Activated CD8-positive, alpha-beta memory T cell treated with anti-CD3 and anti-CD28 coated beads, Interleukin-2, amount 50 U/mL, for 1 hour (primary cell): ENCODE measurements at regions not wholly inside any gene's neighbourhood (a gene's known extent, or its start where the extent isn't known, plus 50 kb on each side); places are given as distances from the start of the nearest gene placed in this dataset.
"Not testable (repeated sequence)": the region's sequence is repeated elsewhere in the genome, so short reads cannot be mapped to it uniquely, and the experiment has no call there.

Source experiments
- DNase-seq: peaks from one replicate; pipeline ENCODE4 v3.0.0-alpha.2; 2020; ENCODE audit errors: extremely low read depth

DNA sequence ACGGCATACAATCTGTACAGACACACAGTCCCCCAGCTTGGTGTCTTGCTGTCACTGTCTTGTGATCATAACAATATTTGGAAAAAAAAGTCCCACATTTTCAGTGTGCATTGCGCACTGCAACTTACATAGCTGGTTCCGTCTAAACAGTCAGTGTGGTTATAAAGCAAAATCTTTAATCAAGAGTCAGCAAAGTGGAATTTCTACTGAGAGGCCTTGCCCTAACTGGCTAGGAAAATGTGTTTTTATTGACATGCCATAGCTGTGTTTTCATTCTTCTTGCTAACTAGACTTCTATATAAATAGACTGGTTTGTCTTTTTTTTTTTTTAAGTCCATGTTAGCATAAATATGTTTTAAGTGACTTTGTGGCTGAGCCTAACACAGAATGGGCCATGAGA, 174.8 kb downstream of the POLR2M start:
- DNase-seq: no peak

DNA sequence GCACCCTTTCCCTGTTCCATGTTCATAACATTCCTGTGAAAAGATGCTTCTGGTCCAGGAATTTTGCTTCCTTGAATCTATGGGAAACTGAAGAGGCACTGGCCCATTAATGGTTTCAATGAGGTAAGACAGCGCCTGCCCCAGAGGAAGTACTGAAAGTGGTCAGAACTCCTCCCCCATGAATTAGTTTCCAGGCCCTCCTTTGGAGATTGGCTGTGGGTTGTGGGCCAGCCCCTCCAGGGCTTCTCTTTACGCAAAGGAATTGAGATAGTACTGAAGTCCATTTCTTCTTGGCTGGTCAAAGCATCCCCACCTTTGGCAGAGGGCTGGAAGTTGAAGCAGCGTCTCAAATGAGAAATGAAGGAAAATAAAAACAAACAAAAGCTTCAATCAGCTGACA, 175.5 kb downstream of the POLR2M start:
- DNase-seq: no peak

DNA sequence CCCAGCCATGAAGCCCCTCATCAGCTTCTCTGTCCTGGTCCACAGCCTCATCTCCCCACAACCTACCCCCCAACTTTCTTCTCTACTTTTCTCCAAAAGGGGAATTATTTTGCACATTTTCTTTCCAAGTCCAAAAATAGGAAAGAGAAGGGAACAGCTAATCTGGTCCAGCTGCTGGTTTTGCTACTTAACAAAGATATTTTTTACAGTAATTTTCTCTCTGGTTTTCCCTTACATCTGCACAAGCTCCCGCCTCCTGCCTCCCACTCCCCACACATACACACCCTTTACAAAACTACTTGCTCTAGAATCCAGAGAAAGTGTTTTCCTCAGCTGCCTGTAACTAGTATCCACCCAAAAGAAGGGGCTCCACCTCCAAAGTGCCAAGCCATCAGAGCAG, 177.2 kb downstream of the POLR2M start:
- no peak for DNase-seq

DNA sequence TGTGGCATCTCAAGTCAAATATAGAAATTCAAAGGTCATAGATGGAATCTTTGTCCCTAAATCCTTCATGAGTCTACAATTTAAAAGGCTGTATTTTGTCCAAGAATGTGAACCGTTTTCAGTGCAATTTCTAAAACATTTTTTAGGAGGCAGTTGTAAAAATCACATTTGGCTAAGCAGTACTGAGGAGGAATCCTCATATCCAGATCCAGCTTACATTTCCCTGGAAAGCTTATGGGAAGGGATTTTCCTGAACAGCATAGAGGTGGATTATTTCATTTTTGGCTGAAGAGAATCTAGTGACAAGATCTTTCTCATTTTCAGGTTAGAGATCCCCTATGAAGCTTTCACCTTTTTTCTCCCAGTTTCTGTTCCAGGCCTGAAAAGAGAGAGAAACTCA, 178.4 kb downstream of the POLR2M start:
- DNase-seq: no peak

DNA sequence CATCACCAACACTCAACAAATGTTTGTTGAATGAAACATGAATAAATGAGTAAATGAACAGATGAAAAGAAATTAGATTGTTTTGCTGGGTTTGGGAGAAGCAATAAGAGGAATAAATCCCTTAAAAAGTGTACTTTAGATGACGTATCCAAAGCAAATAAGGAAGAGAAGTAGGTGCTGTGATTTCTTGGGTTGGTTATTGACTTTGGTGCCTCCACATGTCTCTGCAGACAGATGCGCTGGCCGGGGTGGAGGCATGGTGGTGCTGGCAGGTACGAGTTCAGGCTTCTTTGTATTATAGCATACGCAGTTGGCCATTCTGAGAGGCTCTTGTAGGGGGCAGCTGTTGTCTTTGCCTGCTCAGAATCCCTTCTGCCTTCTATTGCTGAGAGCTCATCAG, 178.9 kb downstream of the POLR2M start:
- no peak for DNase-seq

DNA sequence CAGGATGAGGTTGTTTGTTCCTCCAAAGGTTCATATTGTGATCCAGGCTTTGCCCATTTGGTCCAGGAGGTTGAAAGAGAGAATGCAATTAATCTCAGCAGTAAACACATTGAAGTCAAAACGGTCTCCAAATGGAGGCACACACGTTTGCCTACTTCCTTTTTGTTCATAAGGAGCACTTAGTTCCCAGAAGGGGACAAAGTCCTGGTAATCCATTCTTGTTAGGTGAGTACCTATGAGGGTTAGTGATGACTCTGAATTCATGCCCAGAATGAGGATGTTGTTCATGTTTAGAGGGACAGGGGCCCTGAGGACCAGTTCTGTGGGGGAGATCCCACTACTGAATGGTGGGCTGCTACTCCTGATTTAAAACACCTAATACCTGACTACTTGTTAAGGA, 177.7 kb downstream of the ALDH1A2 start:
- DNase-seq: no peak

DNA sequence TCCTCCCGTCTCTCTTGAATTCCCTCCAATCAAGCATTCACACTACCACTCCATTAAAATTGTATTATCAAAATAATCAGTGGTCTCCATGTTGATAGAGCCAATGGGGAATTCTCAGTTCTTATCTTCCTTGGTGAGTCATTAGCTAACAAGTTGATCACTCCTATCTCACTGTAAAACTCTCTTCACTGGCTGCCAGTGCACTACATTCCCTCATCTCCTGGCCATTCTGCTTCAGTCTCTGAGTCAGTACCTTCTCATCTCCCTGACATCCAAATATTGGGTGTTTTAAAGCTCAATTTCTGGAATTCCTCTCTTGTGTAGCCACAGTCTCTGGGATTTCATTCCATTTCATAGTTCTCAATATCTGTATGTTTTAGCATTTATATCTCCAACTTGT, 175.2 kb downstream of the ALDH1A2 start:
- no peak for DNase-seq

DNA sequence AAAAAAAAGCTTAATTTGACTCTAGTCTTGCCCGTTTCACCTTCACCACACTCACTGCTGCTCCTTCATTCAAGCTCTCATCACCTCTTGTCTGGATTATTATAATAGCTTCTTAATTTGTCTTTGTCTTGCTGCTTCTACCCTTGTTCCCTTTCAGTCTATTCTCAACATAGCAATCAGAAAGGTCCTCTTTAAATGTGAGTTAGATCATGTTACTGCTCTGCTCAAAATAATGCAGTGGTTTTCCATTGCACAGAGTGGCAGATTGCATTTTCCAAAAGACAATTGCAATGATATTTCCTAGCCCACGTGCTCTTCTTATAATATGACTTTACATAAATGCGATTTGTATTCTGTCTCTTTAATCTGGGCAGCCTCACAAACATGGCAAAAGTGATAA, 174.6 kb downstream of the ALDH1A2 start:
- no peak for DNase-seq

DNA sequence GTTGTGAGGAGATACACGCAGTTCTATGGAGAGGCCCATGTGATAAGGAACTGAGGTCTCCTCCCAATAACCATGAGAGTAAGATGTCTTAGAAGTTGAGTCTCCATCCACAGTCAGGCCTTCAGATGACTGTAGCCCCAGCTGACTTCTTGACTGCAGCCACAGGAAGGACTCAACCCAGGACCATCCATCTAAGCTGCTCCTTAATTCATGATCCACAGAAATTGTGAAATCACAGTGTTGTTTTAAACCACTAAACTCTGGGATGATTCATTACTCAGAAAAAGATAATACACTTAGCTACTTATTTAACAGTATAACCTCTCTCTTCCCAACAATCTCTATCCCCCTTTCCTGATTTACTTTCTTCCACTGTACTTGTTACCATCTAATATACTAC, 173.3 kb downstream of the ALDH1A2 start:
- no peak for DNase-seq

DNA sequence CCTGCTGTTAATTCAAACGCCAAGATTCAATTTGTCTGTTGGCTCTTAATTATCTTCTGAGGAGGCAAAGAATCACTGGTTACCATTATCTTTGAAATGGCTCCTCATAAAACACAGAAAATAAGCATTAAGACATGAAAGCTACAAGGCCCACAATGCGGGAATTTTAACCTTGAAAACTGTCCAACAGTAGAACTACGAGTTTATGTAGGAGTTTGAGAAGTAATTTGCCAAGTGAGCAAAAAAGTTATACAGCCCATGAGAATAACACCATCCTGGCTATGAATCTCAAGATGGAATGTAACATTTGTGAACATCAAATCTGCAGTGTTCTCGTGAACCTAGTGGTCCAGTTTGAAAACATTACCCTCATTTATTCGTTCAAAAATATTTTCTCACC, 172.5 kb downstream of the ALDH1A2 start:
- DNase-seq: no peak

DNA sequence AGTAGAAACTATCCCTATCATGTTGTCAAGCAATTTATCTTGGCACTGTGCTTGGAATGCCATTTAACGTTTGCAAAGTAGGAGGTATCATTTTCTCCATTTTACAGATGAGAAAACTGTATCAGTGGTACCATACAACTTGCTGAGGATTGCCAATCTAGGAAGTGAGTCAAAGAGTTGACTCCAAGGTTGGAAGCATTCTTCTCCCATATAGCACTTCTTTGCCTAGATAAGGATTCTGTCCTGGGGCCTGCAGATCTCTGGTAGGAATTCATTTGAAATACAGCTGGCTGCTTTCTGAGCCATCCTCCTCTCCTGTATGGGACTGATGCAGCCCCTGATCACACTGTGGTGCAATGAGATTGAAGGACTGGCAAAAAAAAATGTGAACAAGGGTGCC, 170.2 kb downstream of the ALDH1A2 start:
- no peak for DNase-seq

DNA sequence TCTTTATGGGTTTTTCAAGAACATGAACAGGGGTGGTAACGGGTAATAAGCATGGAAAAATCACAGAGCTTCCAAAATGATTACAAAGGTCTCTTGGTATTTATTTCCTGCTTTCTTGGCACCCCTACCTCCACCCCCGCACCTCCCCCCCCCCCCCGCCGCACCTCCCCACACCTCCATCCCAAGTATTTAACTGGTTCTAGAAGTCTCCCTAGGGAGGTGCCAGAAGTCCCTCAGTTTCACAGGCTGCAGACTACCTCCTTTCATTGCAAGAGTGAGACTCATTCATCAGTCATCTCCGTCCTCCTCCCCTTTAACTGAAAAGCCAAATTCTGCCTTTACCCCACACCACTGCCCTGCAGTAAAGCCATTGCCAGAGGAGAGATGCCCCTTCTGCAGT, 169.4 kb downstream of the ALDH1A2 start:
- no peak for DNase-seq

DNA sequence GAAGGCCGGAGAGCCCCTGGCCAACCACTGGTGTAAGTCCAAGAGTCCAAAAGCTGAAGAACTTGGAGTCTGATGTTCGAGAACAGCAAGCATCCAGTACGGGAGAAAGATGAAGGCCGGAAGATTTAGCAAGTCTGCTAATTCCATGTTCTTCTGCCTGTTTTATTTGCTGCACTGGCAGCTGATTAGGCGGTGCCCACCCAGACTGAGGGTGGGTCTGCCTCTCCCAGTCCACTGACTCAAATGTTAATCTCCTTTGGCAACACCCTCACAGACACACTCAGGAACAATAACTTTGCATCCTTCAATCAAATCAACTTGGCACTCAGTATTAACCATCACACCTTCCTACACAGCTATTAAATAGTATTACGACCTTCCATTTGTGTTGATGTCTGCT, 168.6 kb downstream of the ALDH1A2 start:
- not testable (repeated sequence) for DNase-seq

DNA sequence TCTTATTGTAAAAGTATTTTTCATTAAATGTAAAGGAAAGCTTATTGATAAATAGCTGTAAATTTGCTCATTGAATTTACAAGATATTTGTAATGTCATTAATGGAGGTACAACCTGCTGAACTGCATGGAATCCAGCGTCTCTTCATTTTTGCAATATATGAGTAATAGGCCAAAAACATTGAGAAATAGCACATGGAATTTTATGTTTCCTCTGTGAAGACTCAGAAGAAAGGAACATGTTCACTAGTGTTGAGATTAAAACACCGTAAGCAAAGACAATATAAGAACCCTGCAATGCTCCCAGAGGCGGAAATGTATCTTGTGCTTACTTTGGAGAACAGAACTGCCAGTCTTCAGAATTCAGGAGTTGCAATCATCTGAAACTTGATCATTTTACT, 167.6 kb downstream of the ALDH1A2 start:
- DNase-seq: no peak

DNA sequence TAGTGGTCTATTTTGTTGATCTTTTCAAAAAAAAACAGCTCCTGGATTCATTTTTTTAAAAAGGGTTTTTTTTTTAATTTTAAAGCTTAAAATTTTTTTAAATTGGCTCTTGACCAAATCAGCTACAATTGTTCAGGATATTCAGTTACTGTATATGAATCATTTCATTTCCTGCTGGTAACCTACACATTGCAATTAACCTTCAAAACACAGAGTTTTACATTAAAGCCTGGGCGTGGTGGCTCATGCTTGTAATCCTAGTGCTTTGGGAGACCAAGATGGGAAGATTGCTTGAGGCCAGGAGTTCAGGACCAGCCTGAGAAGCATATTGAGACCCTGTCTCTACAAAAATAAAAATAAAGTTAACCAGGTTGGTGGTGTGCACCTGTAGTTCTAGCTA, 163.4 kb downstream of the ALDH1A2 start:
- DNase-seq: no peak
